ENCODE measurements at regions not wholly inside any gene's neighbourhood (a gene's known extent, or its start where the extent isn't known, plus 50 kb on each side); places are given as distances from the start of the nearest gene placed in this dataset.
"Not testable (repeated sequence)": the region's sequence is repeated elsewhere in the genome, so short reads cannot be mapped to it uniquely, and the experiment has no call there.

- Mint-ChIP-seq H3K9me3 (peaks cover 16 to 37% (median 27%) of the 10 kb centered on the region in 7 donors), H3K27ac (no peak overlapping the region), H3K4me3 (no peak overlapping the region), H3K27me3 (ENCODE audit: low read depth in 3 of 3) (peaks cover 2 to 6% (median 3%) of the 10 kb centered on the region in 3 donors), H3K4me1 (peaks cover 3% of the 10 kb centered on the region), H3K36me3 (no peaks in the 10 kb centered on the region)
- intact Hi-C loops (cut with micrococcal nuclease): no loop called here
- no peak for TF ChIP-seq CTCF (IDR thresholded peaks at IDR 0.05)
- Histone ChIP-seq H3K36me3 (replicated peaks in 1 of 2; ENCODE audit: control insufficient read depth in 1 of 2, insufficient read depth in 2 of 2, low read length in 2 of 2) (no peaks in the 10 kb centered on the region), H2AFZ (ENCODE audit: insufficient read depth, low read depth, low read length, poor library complexity, severe bottlenecking) (no peak overlapping the region), H3K4me3 (replicated peaks in 1 of 3; ENCODE audit: low read depth in 2 of 3, low read length in 3 of 3) (no peak overlapping the region), H3K79me2 (ENCODE audit: insufficient read depth, low read length) (no peaks in the 10 kb centered on the region), H3K4me2 (replicated peaks; ENCODE audit: extremely low read depth, low read length, poor library complexity, severe bottlenecking) (no peak overlapping the region), H3K27ac (ENCODE audit: low read depth in 1 of 2, low read length in 2 of 2) (no peak overlapping the region), H3K4me1 (ENCODE audit: control insufficient read depth in 1 of 2, insufficient read depth in 2 of 2, low read length in 2 of 2) (no peaks in the 10 kb centered on the region), H4K20me1 (ENCODE audit: insufficient read depth, low read length) (no peaks in the 10 kb centered on the region), H3K27me3 (ENCODE audit: control insufficient read depth in 2 of 2, insufficient read depth in 2 of 2, low read length in 2 of 2) (no peaks in the 10 kb centered on the region), H3K9me3 (replicated peaks in 1 of 2; ENCODE audit: control insufficient read depth in 1 of 2, insufficient read depth in 1 of 2, low read length in 2 of 2) (peaks cover 11 to 19% of the 10 kb centered on the region in 2 donors), H3K9ac (ENCODE audit: insufficient read depth, low read length, poor library complexity, severe bottlenecking) (no peak overlapping the region)
- 83% methylated on average over 4 of the region's 6 CpGs for WGBS (ENCODE audit: insufficient coverage)
- no peak for DNase-seq
Observed at GRCh38 chr6:18543051-18543450, 155.9 kb downstream of the RNF144B start.

GRCh38 chr6:18545142-18545541, 158.0 kb downstream of the RNF144B start:
- intact Hi-C loops (cut with micrococcal nuclease); H2AFZ ChIP-seq (ENCODE audit: insufficient read depth, low read depth, low read length, poor library complexity, severe bottlenecking); DNase-seq; H3K4me2 ChIP-seq (replicated peaks; ENCODE audit: extremely low read depth, low read length, poor library complexity, severe bottlenecking); H3K79me2 ChIP-seq (ENCODE audit: insufficient read depth, low read length); H3K9ac ChIP-seq (ENCODE audit: insufficient read depth, low read length, poor library complexity, severe bottlenecking); H3K27ac Mint-ChIP-seq; H4K20me1 ChIP-seq (ENCODE audit: insufficient read depth, low read length); H3K36me3 Mint-ChIP-seq; H3K27ac ChIP-seq (ENCODE audit: low read depth in 1 of 2, low read length in 2 of 2); H3K4me1 ChIP-seq (ENCODE audit: control insufficient read depth in 1 of 2, insufficient read depth in 2 of 2, low read length in 2 of 2); H3K4me3 ChIP-seq (replicated peaks in 1 of 3; ENCODE audit: low read depth in 2 of 3, low read length in 3 of 3); H3K27me3 ChIP-seq (ENCODE audit: control insufficient read depth in 2 of 2, insufficient read depth in 2 of 2, low read length in 2 of 2); H3K4me1 Mint-ChIP-seq; H3K36me3 ChIP-seq (replicated peaks in 1 of 2; ENCODE audit: control insufficient read depth in 1 of 2, insufficient read depth in 2 of 2, low read length in 2 of 2); H3K4me3 Mint-ChIP-seq: not testable (repeated sequence)
- Mint-ChIP-seq H3K9me3 (peaks cover 16 to 37% (median 28%) of the 10 kb centered on the region in 7 donors), H3K27me3 (ENCODE audit: low read depth in 3 of 3) (peaks cover 2 to 10% (median 3%) of the 10 kb centered on the region in 3 donors)
- H3K9me3 ChIP-seq (replicated peaks in 1 of 2; ENCODE audit: control insufficient read depth in 1 of 2, insufficient read depth in 1 of 2, low read length in 2 of 2): peaks cover 11 to 19% of the 10 kb centered on the region in 2 donors
- WGBS (ENCODE audit: insufficient coverage): no CpG with 5 or more reads among the region's 1 CpG

Data from CD14-positive monocyte (primary cell).